ENCODE measurements at regions not wholly inside any gene's neighbourhood (a gene's known extent, or its start where the extent isn't known, plus 50 kb on each side); places are given as distances from the start of the nearest gene placed in this dataset.

GRCh38 chr15:38828031-38828532 is 263.5 kb upstream of the RASGRP1 start:
- TF ChIP-seq POLR2A (IDR thresholded peaks at IDR 0.05) (no peak), CTCF (IDR thresholded peaks at IDR 0.05 in 4 of 5, conservative IDR thresholded peaks at IDR 0.05 in 1 of 5) (no peak)
